Smooth muscle cell (in vitro differentiated cells): ENCODE measurements at regions not wholly inside any gene's neighbourhood (a gene's known extent, or its start where the extent isn't known, plus 50 kb on each side); places are given as distances from the start of the nearest gene placed in this dataset.

ENCODE experiments used
- DNase-seq: peaks from one replicate; lab custom pipeline; 2025; ENCODE audit not compliant: unreplicated experiment; lab: John Stamatoyannopoulos, UW
- H2AFZ ChIP-seq: fragments of 200-600 bp; sonication (generic); 2 replicates; pipeline ENCODE4 v1.6.0; 2016; ENCODE audit warnings: antibody characterized with exemption, low read depth, mild to moderate bottlenecking
- H3F3A ChIP-seq: fragments of 200-600 bp; sonication (generic); 2 replicates; pipeline ENCODE4 v1.6.0; 2017; ENCODE audit warnings: antibody characterized with exemption, low read depth
- H3K27ac ChIP-seq: fragments of 200-600 bp; sonication (generic); 2 replicates; pipeline ENCODE4 v1.5.1; 2016; ENCODE audit warnings: low read depth, mild to moderate bottlenecking
- H3K27me3 ChIP-seq: fragments of 200-600 bp; sonication (generic); 2 replicates; pipeline ENCODE4 v1.6.1; 2016; ENCODE audit warnings: low read depth, mild to moderate bottlenecking
- H3K36me3 ChIP-seq: fragments of 200-600 bp; sonication (generic); 2 replicates; pipeline ENCODE4 v1.5.1; 2016; ENCODE audit warnings: low read depth
- H3K4me1 ChIP-seq: fragments of 200-600 bp; sonication (generic); 2 replicates; pipeline ENCODE4 v1.5.1; 2016; ENCODE audit warnings: low read depth
- H3K4me2 ChIP-seq: fragments of 200-600 bp; sonication (generic); 2 replicates; pipeline ENCODE4 v1.6.0; 2016; ENCODE audit warnings: mild to moderate bottlenecking
- H3K4me3 ChIP-seq: fragments of 200-600 bp; sonication (generic); 2 replicates; pipeline ENCODE4 v1.5.1; 2016; ENCODE audit warnings: mild to moderate bottlenecking
- H3K79me2 ChIP-seq: fragments of 200-600 bp; sonication (generic); 2 replicates; pipeline ENCODE4 v1.6.0; 2016; ENCODE audit warnings: low read depth, mild to moderate bottlenecking
- H3K9ac ChIP-seq: fragments of 200-600 bp; sonication (generic); 2 replicates; pipeline ENCODE4 v1.6.0; 2016; ENCODE audit warnings: low read depth
- H3K9me3 ChIP-seq: fragments of 200-600 bp; sonication (generic); replicated peaks from 2 replicates; pipeline ENCODE4 v1.5.1; 2016; ENCODE audit warnings: low read depth
- H4K20me1 ChIP-seq: fragments of 200-600 bp; sonication (generic); 2 replicates; pipeline ENCODE4 v1.6.0; 2016; ENCODE audit warnings: low read depth
- CTCF ChIP-seq: fragments of 200-600 bp; sonication (generic); IDR thresholded peaks from 2 replicates; pipeline ENCODE4 v1.5.1; 2017; ENCODE audit warnings: borderline replicate concordance, mild to moderate bottlenecking, antibody characterized with exemption; ENCODE audit not compliant: insufficient read depth, poor library complexity, severe bottlenecking
- WGBS: methylation state at CpG from one replicate; pipeline ENCODE4 v1.1.7; 2016; ENCODE audit warnings: low lambda C conversion rate; 5-methylcytosine and 5-hydroxymethylcytosine counted together

- 98% methylated on average over 2 of the region's 2 CpGs for WGBS
- no peaks in the 10 kb centered on the region for H3K36me3 ChIP-seq
- no peaks in the 10 kb centered on the region for H3K27me3 ChIP-seq
- no peak overlapping the region for H2AFZ ChIP-seq
- DNase-seq: no peak
- no peaks in the 10 kb centered on the region for H4K20me1 ChIP-seq
- no peak overlapping the region for H3K4me3 ChIP-seq
- H3F3A ChIP-seq: no peaks in the 10 kb centered on the region
- H3K9ac ChIP-seq: no peak overlapping the region
- H3K79me2 ChIP-seq: no peaks in the 10 kb centered on the region
- TF ChIP-seq CTCF: no peak
- H3K4me2 ChIP-seq: no peak overlapping the region
- H3K27ac ChIP-seq: no peak overlapping the region
- H3K9me3 ChIP-seq: no peaks in the 10 kb centered on the region
- H3K4me1 ChIP-seq: no peaks in the 10 kb centered on the region
These were observed 318.3 kb upstream of the PTGER4 start for GRCh38 chr5:40361378-40361777.

GRCh38 chr5:40360685-40361084 lies 319.0 kb upstream of the PTGER4 start:
- Histone ChIP-seq H3K27ac (no peak overlapping the region), H3K4me3 (no peak overlapping the region), H3K27me3 (no peaks in the 10 kb centered on the region), H4K20me1 (no peaks in the 10 kb centered on the region), H3K79me2 (no peaks in the 10 kb centered on the region), H3K36me3 (no peaks in the 10 kb centered on the region), H3K9me3 (no peaks in the 10 kb centered on the region), H3K4me1 (no peaks in the 10 kb centered on the region), H2AFZ (peak overlapping the region; percentile 49), H3F3A (no peaks in the 10 kb centered on the region), H3K9ac (no peak overlapping the region), H3K4me2 (no peak overlapping the region)
- DNase-seq: no peak
- 82% methylated on average over 2 of the region's 2 CpGs for WGBS
- no peak for TF ChIP-seq CTCF

- DNase-seq: no peak
- Histone ChIP-seq H3K9ac (no peak overlapping the region), H4K20me1 (no peaks in the 10 kb centered on the region), H3K79me2 (no peaks in the 10 kb centered on the region), H2AFZ (no peak overlapping the region), H3K27ac (no peak overlapping the region), H3K4me1 (no peaks in the 10 kb centered on the region), H3K4me2 (no peak overlapping the region), H3F3A (no peaks in the 10 kb centered on the region), H3K9me3 (no peaks in the 10 kb centered on the region), H3K4me3 (no peak overlapping the region), H3K27me3 (no peaks in the 10 kb centered on the region), H3K36me3 (no peaks in the 10 kb centered on the region)
- TF ChIP-seq CTCF: no peak
- WGBS: 88% methylated on average over 2 of the region's 2 CpGs
These were observed 319.9 kb upstream of the PTGER4 start for GRCh38 chr5:40359832-40360231.

- Histone ChIP-seq H3K79me2 (no peaks in the 10 kb centered on the region), H3K27ac (no peak overlapping the region), H3K4me1 (no peaks in the 10 kb centered on the region), H3K4me3 (no peak overlapping the region), H2AFZ (no peak overlapping the region), H3K36me3 (no peaks in the 10 kb centered on the region), H3K9ac (no peak overlapping the region), H3K9me3 (no peaks in the 10 kb centered on the region), H4K20me1 (no peaks in the 10 kb centered on the region), H3K27me3 (no peaks in the 10 kb centered on the region), H3F3A (no peaks in the 10 kb centered on the region), H3K4me2 (no peak overlapping the region)
- WGBS: 93% methylated on average over 1 of the region's 1 CpG
- no peak for TF ChIP-seq CTCF
- no peak for DNase-seq
These were observed 320.6 kb upstream of the PTGER4 start for GRCh38 chr5:40359093-40359492.
